ENCODE measurements at regions not wholly inside any gene's neighbourhood (a gene's known extent, or its start where the extent isn't known, plus 50 kb on each side); places are given as distances from the start of the nearest gene placed in this dataset.

DNA sequence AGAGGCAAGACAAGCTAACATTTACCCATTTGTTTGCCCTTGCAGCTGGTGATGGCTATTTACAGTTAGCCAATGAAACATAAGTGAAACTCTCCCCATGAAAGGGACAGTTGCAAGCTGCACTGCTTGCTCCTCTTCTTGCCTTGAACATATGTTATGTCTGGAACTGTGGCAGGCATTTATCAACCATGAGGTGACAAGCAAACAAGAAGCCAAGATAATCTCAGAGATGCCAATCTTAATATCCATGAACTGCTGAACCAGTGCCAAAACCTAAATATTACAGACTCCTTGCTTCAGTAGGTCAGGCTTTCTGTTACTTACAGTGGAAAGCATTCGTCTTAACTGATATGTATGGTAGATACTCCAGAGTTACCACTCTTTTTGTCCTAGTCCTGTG is 133.4 kb downstream of the ACTBL2 start:
- no peak for TF ChIP-seq ZNF704 (tag by site-specific recombination; IDR thresholded peaks at IDR 0.05)
- TF ChIP-seq BCL11B (tag by site-specific recombination; IDR thresholded peaks at IDR 0.05; ENCODE audit: low read depth) = no peak
- no peak for TF ChIP-seq ZNF157 (tag by site-specific recombination; IDR thresholded peaks at IDR 0.05)
- TF ChIP-seq GFI1B (tag by site-specific recombination; IDR thresholded peaks at IDR 0.05) = no peak
- TF ChIP-seq ZNF433 (tag by site-specific recombination; IDR thresholded peaks at IDR 0.05; ENCODE audit: low read depth) = no peak
- no peak for TF ChIP-seq SP7 (tag by site-specific recombination; IDR thresholded peaks at IDR 0.05)
- TF ChIP-seq SCRT1 (tag by site-specific recombination; IDR thresholded peaks at IDR 0.05; ENCODE audit: borderline replicate concordance) = no peak
- TF ChIP-seq MEIS1 (CRISPR knock-in tag; IDR thresholded peaks at IDR 0.05; ENCODE audit: borderline replicate concordance) = no peak
- TF ChIP-seq ZNF530 (tag by site-specific recombination; IDR thresholded peaks at IDR 0.05; ENCODE audit: low read depth) = no peak
- no peak for TF ChIP-seq ZNF629 (tag by site-specific recombination; IDR thresholded peaks at IDR 0.05)
- TF ChIP-seq, protein P1, sequence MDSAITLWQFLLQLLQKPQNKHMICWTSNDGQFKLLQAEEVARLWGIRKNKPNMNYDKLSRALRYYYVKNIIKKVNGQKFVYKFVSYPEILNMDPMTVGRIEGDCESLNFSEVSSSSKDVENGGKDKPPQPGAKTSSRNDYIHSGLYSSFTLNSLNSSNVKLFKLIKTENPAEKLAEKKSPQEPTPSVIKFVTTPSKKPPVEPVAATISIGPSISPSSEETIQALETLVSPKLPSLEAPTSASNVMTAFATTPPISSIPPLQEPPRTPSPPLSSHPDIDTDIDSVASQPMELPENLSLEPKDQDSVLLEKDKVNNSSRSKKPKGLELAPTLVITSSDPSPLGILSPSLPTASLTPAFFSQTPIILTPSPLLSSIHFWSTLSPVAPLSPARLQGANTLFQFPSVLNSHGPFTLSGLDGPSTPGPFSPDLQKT (IDR thresholded peaks at IDR 0.05; ENCODE audit: borderline replicate concordance, low read depth, low read length) = no peak
- TF ChIP-seq ZNF324 (tag by site-specific recombination; IDR thresholded peaks at IDR 0.05) = no peak
- no peak for TF ChIP-seq ZNF223 (tag by site-specific recombination; IDR thresholded peaks at IDR 0.05)
- TF ChIP-seq ZNF596 (tag by site-specific recombination; IDR thresholded peaks at IDR 0.05) = no peak
- no peak for TF ChIP-seq ZNF529 (tag by site-specific recombination; IDR thresholded peaks at IDR 0.05; ENCODE audit: insufficient replicate concordance)
- TF ChIP-seq ZNF133 (tag by site-specific recombination; IDR thresholded peaks at IDR 0.05) = no peak
- TF ChIP-seq ZNF311 (tag by site-specific recombination; IDR thresholded peaks at IDR 0.05; ENCODE audit: borderline replicate concordance) = no peak
- ChIA-PET POLR2A (no interaction called here), CTCF (interaction anchor here (0.5 to 2.3 kb wide), 2 partner anchors 11 to 151 kb away, joined by 3 to 8 read pairs; no protein-coding TSS in a partner anchor)
- no peak overlapping the region; the same call in 1 of the 2 replicates for H3K27ac ChIP-seq (ENCODE audit: extremely low read depth, low read depth, low read length)
- H3K4me3 ChIP-seq (ENCODE audit: low read depth, low read length) = no peak overlapping the region
- H3K9me3 ChIP-seq (ENCODE audit: control insufficient read depth, insufficient read depth, low read depth, low read length) = no peaks in the 10 kb centered on the region
- H3K36me3 ChIP-seq (ENCODE audit: control insufficient read depth in 2 of 2, insufficient read depth in 1 of 2, low read length in 2 of 2) = no peaks in the 10 kb centered on the region
- H3K4me1 ChIP-seq (ENCODE audit: control insufficient read depth, insufficient read depth, low read length) = peaks cover 4% of the 10 kb centered on the region; the same call in 1 of the 2 replicates

DNA sequence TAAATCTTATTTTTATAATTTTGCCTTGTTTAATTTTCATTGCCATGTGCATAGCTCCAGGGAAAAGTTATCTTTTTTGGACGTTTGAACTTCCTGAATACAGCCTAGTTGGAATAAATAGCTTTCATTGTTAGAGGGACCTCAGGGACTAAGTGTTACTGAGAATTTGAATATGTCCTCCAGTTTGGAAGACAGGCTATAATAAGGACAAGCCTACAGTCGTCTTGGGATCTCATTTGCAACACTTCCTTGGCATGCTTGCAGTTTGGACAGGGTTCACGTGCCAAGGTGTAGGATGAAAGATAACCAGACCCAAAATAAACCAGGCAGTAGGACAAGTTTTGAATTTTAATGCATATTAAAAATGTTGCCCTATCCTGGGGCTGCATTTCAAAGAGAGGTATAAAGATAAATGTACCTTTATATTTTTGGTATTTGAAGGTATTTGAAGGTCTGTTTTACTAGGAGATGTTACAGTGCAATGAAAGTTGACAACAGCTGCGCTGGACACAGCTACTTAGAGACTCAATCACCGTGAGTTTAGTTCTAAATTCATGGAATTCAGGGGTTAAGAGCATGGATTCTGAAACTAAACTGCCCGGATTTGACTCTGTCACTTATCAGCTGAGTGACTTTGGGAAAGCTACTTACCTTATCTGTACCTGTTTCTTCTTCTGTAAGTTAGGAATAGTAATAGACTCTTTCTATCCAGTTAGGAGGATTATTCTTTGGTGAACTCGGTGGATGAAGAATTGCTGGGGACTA is 134.1 kb downstream of the ACTBL2 start:
- ChIA-PET POLR2A (no interaction called here), CTCF (interaction anchor here (0.5 to 2.3 kb wide), 3 partner anchors 10 to 447 kb away, joined by 3 to 8 read pairs (median 5); no protein-coding TSS in a partner anchor)
- H3K4me1 ChIP-seq (ENCODE audit: control insufficient read depth, insufficient read depth, low read length) = peaks cover 4% of the 10 kb centered on the region; the same call in 1 of the 2 replicates

More for the DNA sequence above, 134.1 kb downstream of the ACTBL2 start:
- no peak for TF ChIP-seq ZIC2 (tag by site-specific recombination; IDR thresholded peaks at IDR 0.05)
- no peak for TF ChIP-seq ZNF585B (tag by site-specific recombination; IDR thresholded peaks at IDR 0.05)
- TF ChIP-seq, protein P2, sequence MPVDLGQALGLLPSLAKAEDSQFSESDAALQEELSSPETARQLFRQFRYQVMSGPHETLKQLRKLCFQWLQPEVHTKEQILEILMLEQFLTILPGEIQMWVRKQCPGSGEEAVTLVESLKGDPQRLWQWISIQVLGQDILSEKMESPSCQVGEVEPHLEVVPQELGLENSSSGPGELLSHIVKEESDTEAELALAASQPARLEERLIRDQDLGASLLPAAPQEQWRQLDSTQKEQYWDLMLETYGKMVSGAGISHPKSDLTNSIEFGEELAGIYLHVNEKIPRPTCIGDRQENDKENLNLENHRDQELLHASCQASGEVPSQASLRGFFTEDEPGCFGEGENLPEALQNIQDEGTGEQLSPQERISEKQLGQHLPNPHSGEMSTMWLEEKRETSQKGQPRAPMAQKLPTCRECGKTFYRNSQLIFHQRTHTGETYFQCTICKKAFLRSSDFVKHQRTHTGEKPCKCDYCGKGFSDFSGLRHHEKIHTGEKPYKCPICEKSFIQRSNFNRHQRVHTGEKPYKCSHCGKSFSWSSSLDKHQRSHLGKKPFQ (tag by site-specific recombination; IDR thresholded peaks at IDR 0.05) = no peak
- no peak for TF ChIP-seq ZNF660 (tag by site-specific recombination; IDR thresholded peaks at IDR 0.05)
- no peak for TF ChIP-seq ZNF596 (tag by site-specific recombination; IDR thresholded peaks at IDR 0.05)
- no peak for TF ChIP-seq CTCF (tag by site-specific recombination; IDR thresholded peaks at IDR 0.05)
- TF ChIP-seq OVOL3 (tag by site-specific recombination; IDR thresholded peaks at IDR 0.05) = no peak
- Histone ChIP-seq H3K36me3 (ENCODE audit: control insufficient read depth in 2 of 2, insufficient read depth in 1 of 2, low read length in 2 of 2) (no peaks in the 10 kb centered on the region), H3K27ac (ENCODE audit: extremely low read depth, low read depth, low read length) (no peak overlapping the region; the same call in 1 of the 2 replicates), H3K9me3 (ENCODE audit: control insufficient read depth, insufficient read depth, low read depth, low read length) (no peaks in the 10 kb centered on the region), H3K4me3 (ENCODE audit: low read depth, low read length) (no peak overlapping the region)
